CD4-positive, alpha-beta T cell treated with Interleukin-6 at 100 ng/mL for 8 hours (primary cell): ENCODE measurements at regions not wholly inside any gene's neighbourhood (a gene's known extent, or its start where the extent isn't known, plus 50 kb on each side); places are given as distances from the start of the nearest gene placed in this dataset.

Source experiments
- DNase-seq: peaks from one replicate; pipeline ENCODE4 v3.0.0-alpha.2; 2020; ENCODE audit warnings: mixed read lengths, low spot score

GRCh38 chr10:1950803-1951495, 213.6 kb upstream of the ADARB2 start:
- DNase-seq, result no peak

GRCh38 chr10:1947464-1948003, 210.2 kb upstream of the ADARB2 start:
- DNase-seq, result no peak

GRCh38 chr10:1944487-1944886, 207.2 kb upstream of the ADARB2 start:
- DNase-seq, result no peak

GRCh38 chr10:1942478-1942877, 205.2 kb upstream of the ADARB2 start:
- no peak for DNase-seq

GRCh38 chr10:1939016-1939415, 201.7 kb upstream of the ADARB2 start:
- DNase-seq, result peak; percentile 39

GRCh38 chr10:1938317-1938716, 201.0 kb upstream of the ADARB2 start:
- DNase-seq, result peak; percentile 57

GRCh38 chr10:1935912-1936311, 198.6 kb upstream of the ADARB2 start:
- no peak for DNase-seq

GRCh38 chr10:1933215-1933614, 195.9 kb upstream of the ADARB2 start:
- DNase-seq, result no peak

GRCh38 chr10:1932692-1933094, 195.4 kb upstream of the ADARB2 start:
- DNase-seq, result no peak

GRCh38 chr10:1928606-1929005, 191.3 kb upstream of the ADARB2 start:
- no peak for DNase-seq

GRCh38 chr10:1923998-1924397, 186.7 kb upstream of the ADARB2 start:
- DNase-seq, result no peak

- DNase-seq, result no peak
These were observed 186.3 kb upstream of the ADARB2 start for GRCh38 chr10:1923586-1923985.

- no peak for DNase-seq
These were observed 183.6 kb upstream of the ADARB2 start for GRCh38 chr10:1920941-1921340.

GRCh38 chr10:1920127-1920526, 182.8 kb upstream of the ADARB2 start:
- DNase-seq, result no peak

GRCh38 chr10:1911771-1912170, 174.4 kb upstream of the ADARB2 start:
- DNase-seq, result no peak

- DNase-seq, result no peak
These were observed 166.7 kb upstream of the ADARB2 start for GRCh38 chr10:1903982-1904381.

- no peak for DNase-seq
These were observed 158.8 kb upstream of the ADARB2 start for GRCh38 chr10:1896153-1896552.

- DNase-seq, result no peak
These were observed 158.4 kb upstream of the ADARB2 start for GRCh38 chr10:1895691-1896090.

GRCh38 chr10:1894912-1895311, 157.6 kb upstream of the ADARB2 start:
- DNase-seq, result no peak

GRCh38 chr10:1893941-1894340, 156.6 kb upstream of the ADARB2 start:
- DNase-seq, result no peak

- DNase-seq, result no peak
These were observed 148.7 kb upstream of the ADARB2 start for GRCh38 chr10:1886039-1886438.

GRCh38 chr10:1882728-1883127, 145.4 kb upstream of the ADARB2 start:
- no peak for DNase-seq

GRCh38 chr10:1882180-1882579, 144.9 kb upstream of the ADARB2 start:
- DNase-seq, result no peak

GRCh38 chr10:1881636-1882035, 144.3 kb upstream of the ADARB2 start:
- no peak for DNase-seq
